Right ventricle myocardium superior (tissue), 1 donor: ENCODE measurements at regions not wholly inside any gene's neighbourhood (a gene's known extent, or its start where the extent isn't known, plus 50 kb on each side); places are given as distances from the start of the nearest gene placed in this dataset.
"Not testable (repeated sequence)": the region's sequence is repeated elsewhere in the genome, so short reads cannot be mapped to it uniquely, and the experiment has no call there.

ENCODE experiments used
- ATAC-seq: fragments of 200-7000 bp; cut with Tn5 transposase; one replicate; pipeline ENCODE4 v1.9.1; 2020; ENCODE audit warnings: mild to moderate bottlenecking; ENCODE audit not compliant: poor library complexity
- DNase-seq: peaks from one replicate; pipeline ENCODE4 v3.0.0-alpha.2; 2020
- intact Hi-C: fragments of 100-400 bp; cut with DNase I; formaldehyde crosslinking; loops from one replicate; pipeline ENCODE4 v1.11.2; 2022
- donor health status: DM: no; HTN: yes; CAD: no; lungs with severe emphysema.

DNA sequence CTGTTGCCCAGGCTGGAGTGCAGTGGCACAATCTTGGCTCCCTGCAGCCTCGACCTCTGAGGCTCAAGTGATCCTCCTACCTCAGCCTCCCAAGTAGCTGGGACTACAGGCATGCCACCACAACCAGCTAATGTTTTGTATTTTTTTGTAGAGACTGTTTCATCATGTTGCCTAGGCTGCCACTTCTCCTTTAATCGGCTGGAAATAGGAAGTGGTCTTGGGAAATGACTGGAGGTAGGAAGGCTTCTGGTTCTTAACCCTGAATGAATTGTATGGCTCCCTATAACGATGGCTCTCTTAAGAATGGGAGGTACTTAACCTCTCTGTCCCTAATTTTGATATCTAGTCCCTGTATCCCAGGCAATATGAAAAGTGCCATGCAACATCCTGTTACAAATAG, 113.9 kb upstream of the USP15 start:
- intact Hi-C loops, result no loop called here
- DNase-seq, result no peak
- ATAC-seq, result no peak

DNA sequence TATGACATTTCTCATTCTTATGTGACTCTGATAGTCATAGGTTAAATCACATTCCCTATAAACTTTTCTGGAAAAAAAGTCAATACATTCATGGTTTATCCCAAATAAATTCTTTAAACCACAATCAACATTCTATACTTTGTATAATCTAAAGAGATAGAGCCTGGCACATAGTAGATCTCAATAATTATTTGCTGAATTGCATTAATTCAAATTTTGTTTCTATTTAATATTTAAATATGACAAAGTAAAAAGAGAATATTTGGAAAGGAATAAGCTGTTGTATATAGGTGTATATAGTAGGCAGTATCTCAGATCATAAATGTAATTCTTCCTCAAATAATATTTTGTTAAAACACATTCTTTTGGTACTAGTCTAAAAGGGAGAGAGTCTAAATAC, 102.2 kb upstream of the USP15 start:
- no peak for DNase-seq
- intact Hi-C loops, result no loop called here
- ATAC-seq, result no peak

DNA sequence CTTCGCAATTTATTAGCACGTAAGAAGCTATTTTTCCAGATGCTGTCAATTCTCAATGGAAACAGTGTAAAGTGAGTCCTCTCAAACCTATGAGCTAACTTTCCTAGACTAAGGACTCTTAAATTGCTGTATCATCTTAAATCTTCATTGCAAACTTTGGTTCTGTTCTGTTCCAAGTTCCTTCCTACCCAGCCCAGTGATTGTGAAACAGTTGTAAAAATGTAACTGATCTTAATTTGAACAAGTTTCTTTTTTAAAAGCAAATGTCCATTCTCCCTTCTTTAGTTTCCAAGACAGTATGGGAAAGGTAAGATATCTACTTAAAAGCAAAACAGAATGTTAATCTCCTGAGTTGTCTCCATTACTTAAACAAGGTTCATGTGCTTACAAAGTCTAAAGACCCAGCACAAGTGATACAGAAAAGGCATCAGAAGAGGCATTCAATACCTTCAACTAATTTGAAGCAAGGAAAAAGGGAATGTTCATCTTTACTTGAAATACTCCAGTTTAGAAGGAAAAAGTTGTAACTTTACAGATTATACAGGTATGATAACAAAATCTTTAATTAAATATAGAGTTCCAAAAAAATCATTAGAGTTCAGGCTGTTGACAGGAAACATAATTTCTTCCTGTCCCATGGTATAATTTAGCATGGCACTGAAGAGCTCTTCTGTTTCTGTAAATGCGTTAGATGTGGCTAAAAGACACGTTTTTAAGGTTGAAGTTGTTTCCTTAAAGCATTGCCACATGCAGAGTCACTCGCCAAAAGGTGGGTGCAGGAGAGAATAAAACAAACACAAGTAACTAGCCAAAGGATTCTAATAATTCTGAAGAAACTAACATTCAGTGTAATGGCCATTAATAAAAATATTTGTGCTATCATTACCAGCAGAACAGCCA, 101.5 kb upstream of the USP15 start:
- DNase-seq (no peak), ATAC-seq (no peak)
- intact Hi-C loops, result no loop called here

DNA sequence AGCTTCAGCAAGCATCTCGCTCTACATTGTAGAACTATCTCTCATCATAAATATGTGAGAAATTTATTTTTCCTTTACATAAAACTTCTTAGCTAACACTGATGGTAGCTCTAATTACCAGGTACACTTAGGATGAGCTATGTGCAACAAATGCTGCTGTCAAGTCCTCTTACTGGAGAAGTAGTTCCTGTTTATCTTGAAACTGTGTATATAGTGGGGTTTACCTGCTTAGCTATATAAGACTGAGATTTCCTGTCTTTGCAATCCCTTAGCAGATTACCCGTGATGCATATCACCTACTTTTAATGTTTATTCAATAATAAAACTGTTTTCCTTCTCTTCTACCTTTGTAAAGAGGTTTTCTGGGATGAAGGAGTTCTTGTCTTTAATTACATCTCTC, 98.0 kb upstream of the USP15 start:
- intact Hi-C loops, result no loop called here
- no peak for DNase-seq
- no peak for ATAC-seq

DNA sequence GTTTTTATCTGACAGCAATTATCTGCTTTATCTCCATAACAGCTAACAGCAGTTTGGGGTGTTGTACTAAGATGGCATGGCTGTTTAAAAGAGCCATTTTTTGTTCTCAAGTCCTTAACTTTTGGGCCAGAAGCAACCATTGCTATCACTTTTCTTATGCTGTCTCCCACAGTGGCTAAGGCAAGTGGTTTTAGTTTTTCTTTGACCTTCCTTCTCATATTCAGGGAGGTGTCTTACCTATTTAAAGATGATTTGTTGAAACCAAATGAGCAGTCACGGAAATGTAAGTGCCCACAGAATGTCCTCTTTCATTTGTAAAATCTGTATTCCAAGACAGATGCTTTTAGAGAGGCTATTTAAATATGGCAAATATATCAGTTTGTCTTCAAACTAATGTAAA, 96.8 kb upstream of the USP15 start:
- intact Hi-C loops, result no loop called here
- DNase-seq (no peak), ATAC-seq (no peak)

DNA sequence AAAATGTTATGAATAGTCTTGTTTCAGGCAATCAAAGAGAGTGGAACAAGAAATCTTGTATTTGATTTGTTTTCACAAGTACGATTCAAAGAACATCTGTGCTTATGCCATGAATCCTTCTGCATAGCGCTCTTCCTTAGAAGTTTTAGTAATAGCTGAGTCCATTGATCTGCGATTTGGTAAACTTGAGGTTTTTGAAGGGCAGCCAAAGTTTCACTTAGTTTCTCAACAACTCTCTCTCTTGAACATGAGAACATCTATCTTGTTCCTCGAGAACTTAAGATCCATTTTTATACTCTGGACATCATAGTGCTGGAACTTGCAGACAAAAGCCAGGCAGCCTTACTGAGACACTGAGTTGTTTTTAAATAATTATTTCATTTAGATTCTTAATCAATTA, 96.2 kb upstream of the USP15 start:
- no peak for DNase-seq
- no peak for ATAC-seq
- intact Hi-C loops, result no loop called here

DNA sequence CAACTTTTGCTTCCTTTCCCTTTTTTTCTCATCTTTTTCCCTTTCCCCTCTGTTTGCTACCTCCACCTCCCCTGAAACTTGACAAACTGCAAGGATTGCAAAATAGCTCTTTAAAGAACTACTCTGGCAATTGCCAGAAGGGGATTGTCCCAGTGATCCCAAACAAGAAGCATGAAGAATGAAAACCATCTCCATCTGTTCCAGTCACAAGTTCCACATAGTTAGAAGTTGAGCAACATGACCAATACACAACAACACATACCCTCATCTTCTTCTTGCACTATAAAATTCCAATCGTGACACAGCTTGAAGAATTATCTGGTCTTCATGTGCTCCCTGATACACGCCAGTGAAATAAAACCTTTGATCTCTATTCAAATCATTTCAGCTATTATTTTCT, 93.7 kb upstream of the USP15 start:
- DNase-seq (no peak), ATAC-seq (peak; percentile 41)
- intact Hi-C loops, result no loop called here

DNA sequence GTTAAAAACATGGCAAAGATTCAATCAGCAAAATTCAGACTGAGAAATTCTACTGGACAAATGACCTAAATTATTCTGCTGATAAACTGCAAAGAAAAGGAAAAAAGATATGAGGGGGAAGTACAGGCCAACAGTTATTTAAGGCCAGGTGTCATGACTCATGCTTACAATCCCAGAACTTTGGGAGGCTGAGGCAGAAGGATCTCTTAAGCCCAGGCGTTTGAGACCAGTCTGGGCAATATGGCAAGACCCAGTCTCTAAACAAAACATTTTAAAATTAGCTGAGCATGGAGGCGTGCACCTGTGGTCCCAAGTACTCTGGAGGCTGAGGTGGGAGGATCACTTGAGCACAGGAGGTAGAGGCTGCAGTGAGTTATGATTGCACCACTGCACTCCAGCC, 91.8 kb upstream of the USP15 start:
- DNase-seq (no peak), ATAC-seq (no peak)
- intact Hi-C loops, result no loop called here

DNA sequence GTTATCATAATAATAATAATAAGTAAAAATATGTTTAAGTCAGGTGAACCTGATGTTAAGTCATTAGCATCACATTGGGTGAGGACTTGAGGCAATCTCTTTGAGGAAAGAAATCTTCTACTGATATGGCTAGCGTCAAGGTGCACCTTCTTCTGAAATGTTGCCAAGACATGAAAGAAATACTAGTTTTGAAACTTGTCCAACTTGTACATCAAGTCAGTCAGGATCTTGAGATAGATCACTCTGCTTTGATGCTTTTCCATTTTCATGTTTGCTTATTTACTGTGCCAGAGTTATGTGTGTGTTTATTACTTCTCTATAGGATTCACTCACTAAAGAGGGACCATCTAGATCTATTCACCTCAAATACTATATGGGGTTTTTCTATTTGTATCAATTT, 90.0 kb upstream of the USP15 start:
- ATAC-seq (no peak), DNase-seq (no peak)
- intact Hi-C loops, result no loop called here

DNA sequence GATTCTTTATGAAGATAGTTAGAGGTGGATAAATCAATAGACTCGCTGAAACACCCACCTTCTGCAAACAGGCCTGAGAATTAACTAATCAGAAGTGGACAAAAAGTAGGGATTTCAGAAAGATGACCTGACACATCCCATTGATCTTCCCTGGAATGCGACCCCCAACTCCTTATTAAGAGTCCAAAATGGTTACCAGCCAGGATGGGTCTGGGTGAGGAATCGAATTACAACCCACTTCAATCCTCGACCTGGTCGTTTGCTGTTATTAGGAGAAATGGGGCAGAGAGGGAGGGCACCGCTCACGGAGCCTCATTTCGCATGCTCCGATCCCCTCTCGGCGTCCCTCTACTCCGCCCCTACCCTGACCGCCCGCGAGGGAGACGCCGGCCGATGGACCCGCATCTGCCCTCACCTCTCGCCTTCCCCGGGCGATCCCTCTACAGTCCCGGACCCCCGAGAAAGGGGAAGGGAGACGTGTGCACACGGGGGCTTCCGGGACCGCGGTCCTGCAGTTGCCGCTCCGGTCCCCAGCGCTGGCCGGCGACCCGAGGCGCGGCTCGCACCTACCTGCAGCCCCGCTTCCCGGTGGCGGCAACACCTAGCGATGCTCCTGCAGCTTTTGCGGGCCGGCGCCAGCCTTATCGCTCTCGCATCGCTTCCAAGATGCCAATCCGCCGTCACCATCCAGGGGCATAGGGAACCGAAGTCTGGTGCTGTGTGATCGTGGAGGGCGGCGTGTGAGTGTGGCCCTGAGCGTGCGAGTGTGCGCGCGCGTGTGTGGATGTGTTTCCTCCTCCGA, 69.3 kb upstream of the USP15 start:
- peak; percentile 52 for DNase-seq
- intact Hi-C loops, result no loop called here
- ATAC-seq, result no peak

DNA sequence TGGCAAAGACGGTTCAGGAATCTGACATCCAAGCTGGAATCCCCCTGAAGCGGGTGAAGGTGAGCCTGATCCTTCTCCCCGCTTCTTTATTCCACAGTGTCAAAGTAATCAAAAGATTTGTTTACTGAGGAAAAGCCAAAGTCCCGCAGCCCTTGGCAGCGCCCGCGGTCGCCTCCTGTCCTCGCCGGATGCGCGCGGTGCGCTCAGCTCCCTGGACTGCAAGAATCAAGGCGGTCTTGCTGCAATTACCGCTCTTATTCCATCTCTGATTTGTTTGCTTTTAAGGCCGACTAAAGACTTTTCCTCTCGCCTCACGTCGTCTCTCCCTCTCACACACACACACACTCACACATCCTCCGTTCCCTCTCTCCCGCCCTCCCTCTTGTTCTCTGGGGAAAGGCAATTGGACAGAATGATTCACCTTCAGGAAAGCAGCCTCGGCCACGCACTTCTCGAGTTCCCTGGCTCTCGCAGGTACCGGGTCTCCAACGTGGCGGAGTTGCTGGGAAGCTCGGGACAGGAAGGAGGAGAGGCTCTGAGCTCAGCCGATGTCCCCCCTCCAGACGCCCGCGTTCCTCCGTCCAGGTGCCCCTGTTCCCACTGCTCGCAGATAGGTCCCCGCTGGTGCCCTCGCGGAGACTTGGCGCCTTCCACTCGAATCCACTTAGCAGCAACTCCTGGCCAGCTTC, 68.6 kb upstream of the USP15 start:
- ATAC-seq (peak; percentile 50), DNase-seq (peak; percentile 55)
- intact Hi-C loops, result no loop called here

DNA sequence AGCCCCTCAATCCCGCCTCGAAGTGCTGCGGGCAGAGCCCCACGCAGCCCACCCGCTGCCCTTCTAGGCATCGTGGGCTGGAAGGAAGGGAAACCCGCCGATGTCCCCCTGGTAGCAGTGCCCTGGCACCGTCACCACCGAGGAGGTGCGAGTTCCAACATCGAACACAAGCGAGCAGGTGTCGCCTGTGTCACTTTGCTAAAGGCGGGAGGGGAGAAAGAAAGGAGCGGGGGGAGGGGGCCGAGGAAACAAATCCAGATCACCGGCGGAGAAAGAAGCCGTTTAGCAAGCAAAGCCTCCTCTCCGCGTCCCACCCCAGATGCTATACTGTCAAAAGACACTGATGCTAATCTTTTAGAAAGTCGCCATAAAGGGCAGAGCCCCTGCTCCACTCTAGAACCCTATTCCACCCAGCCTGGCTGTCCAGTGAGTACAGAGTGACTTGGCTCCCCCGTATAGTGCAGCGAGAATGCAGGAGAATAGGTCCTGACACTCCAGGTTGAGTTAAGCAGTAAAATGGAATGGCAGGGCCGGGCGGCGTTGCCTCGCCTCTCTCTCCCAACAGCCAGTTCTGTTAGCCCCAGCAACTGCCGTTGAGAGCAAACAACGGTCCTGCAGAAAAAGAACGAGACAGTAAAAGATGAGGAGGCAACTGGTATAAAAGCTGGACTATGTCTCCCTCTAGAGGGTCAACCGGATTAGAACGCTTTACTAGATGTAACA, 67.9 kb upstream of the USP15 start:
- DNase-seq (peak; percentile 48), ATAC-seq (peak; percentile 97)
- intact Hi-C loops, result no loop called here

DNA sequence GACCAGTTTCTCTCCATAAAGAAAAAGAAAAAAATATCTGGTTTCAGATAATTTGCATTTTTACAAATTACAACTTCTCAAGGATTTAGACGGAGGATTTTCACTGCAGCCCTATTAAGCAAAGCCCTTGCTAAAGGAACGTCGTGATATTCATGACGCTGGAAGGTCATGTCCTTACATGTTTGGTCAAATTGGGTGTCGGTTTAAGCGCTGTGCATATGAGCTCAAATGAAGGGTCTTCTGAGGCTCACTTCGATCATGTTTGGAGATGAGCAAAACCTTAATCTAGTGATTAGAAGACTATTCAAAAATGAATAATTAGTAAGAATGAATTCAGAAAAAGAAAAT, 67.3 kb upstream of the USP15 start:
- intact Hi-C loops, result no loop called here
- no peak for ATAC-seq

DNA sequence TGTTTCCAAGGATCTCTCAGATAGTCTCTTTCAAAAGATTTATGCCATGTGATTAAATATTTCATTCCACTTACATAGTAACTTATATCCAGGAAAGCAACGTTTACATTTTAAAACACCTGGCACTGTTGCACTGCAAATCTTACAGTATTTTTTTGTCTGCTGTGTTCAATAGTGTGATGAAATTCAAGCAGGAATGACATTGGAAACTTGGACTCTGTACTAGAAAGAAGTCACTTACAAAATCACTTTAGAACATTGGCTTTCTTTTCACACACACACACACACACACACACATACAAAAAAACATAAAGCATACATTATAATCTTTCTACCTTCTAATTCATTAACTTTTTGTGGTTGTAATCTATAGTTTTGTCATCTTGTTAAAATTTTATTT, 66.2 kb upstream of the USP15 start:
- DNase-seq (no peak), ATAC-seq (no peak)
- intact Hi-C loops, result no loop called here

More for the DNA sequence above, 67.3 kb upstream of the USP15 start:
- no peak for DNase-seq

DNA sequence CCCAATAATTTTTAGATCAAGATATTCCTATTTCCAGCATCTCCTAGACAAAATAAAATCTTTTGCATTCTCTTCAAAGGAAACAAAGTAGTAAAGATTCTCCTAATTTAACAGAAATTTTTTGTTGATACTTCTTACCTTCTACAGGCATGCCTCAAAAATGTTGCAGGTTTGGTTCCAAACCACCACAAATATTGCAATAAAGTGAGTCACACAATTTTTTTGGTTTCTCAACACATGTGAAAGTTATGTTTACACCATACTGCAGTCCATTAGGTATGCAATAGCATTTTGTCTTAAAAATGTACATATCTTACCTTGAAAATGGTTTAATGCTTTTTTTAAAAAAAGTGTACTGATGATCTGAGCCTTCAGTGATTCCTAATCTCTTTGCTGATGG, 65.6 kb upstream of the USP15 start:
- no peak for DNase-seq
- intact Hi-C loops, result no loop called here
- ATAC-seq, result no peak

DNA sequence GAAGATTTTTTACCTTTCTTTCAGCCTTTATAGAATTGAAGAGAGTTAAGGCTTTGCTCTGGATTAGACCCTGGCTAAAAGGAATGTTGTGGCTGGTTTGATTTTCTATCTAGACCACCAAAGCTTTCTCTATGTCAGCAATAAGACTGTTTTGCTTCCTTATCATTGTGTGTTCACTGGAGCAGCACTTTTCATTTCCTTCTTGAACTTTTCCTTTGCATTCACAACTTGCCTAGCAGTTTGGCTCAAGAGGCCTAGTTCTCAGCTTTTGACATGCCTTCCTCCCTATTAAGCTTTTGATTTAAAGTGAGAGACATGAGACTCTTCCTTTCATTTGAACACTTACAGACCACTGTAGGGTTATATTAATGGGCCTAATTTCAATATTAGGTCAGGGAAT, 64.1 kb upstream of the USP15 start:
- intact Hi-C loops, result no loop called here
- ATAC-seq (no peak), DNase-seq (no peak)

DNA sequence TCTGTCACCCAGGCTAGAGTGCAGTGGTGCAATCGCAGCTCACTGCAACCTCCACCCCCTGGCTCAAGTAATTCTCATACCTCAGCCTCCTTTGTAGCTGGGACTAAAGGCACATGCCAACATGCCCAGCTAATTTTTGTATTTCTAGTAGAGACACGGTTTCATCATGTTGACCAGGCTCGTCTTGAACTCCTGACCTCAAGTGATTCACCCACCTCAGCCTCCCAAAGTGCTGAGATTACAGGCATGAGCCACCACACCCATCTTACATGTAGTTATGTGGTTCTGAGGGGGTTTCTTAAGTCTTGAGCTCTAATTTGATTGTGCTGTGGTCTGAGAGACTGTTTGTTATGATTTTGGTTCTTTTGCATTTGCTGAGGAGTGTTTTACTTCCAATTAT, 57.3 kb upstream of the USP15 start:
- DNase-seq, ATAC-seq, intact Hi-C loops: not testable (repeated sequence)

DNA sequence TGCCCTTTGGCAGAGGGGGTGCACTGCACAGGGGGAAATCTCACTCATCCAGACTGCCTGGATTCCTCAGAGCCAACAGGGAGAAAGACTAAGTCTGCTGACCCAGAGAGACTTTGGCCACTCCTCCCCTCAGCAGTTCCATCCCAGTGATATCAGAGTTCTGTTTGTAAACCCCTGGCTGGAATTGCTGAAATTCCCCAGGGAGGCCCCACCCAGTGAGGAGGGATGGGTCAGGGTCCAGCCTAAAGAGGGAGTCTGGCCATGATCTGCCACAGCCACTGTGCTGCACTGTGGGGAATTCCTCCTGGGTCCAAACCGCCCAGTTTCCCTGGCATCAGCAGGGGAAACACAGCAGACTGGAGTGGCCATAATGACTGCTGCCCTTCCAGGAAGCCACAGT, 54.9 kb upstream of the USP15 start:
- ATAC-seq (no peak), DNase-seq (no peak)
- intact Hi-C loops, result no loop called here

DNA sequence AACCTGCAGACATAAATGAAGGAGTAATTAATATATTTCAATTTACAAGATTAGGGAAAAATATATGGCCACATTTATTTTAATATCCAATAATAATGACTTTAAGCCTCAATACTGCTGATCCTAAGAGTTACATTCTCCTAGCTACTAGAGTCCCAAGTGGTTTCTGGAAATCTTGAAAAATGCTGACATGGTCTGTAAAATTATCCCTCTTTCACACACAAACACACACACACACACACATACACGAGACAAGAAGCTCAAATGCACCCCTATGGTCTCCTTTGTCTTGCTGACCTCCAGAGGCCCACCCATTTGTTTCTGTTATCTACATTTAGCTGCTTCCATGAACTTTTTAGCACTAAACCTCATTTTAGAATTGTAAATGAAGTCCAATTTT, 53.0 kb upstream of the USP15 start:
- DNase-seq (no peak), ATAC-seq (no peak)
- intact Hi-C loops, result no loop called here
